Neuron (in vitro differentiated cells): ENCODE measurements at regions not wholly inside any gene's neighbourhood (a gene's known extent, or its start where the extent isn't known, plus 50 kb on each side); places are given as distances from the start of the nearest gene placed in this dataset.

Experiments
- H2AFZ ChIP-seq: one replicate; pipeline ENCODE4 v1.6.1; 2013; ENCODE audit warnings: low read depth, mild to moderate bottlenecking, inconsistent platforms, low read length, moderate library complexity
- H3K27me3 ChIP-seq: one replicate; pipeline ENCODE4 v1.6.1; 2013; ENCODE audit warnings: low read length; ENCODE audit not compliant: insufficient read depth
- H3K36me3 ChIP-seq: one replicate; pipeline ENCODE4 v1.6.1; 2013; ENCODE audit warnings: low read length; ENCODE audit not compliant: insufficient read depth
- H3K4me1 ChIP-seq: one replicate; pipeline ENCODE4 v1.6.1; 2013; ENCODE audit warnings: low read length; ENCODE audit not compliant: insufficient read depth
- H3K4me3 ChIP-seq: 2 replicates; pipeline ENCODE4 v1.5.1; 2013; ENCODE audit warnings: mild to moderate bottlenecking, low read length, moderate library complexity
- H3K9me3 ChIP-seq: one replicate; pipeline ENCODE4 v1.6.1; 2013; ENCODE audit warnings: low read length

DNA sequence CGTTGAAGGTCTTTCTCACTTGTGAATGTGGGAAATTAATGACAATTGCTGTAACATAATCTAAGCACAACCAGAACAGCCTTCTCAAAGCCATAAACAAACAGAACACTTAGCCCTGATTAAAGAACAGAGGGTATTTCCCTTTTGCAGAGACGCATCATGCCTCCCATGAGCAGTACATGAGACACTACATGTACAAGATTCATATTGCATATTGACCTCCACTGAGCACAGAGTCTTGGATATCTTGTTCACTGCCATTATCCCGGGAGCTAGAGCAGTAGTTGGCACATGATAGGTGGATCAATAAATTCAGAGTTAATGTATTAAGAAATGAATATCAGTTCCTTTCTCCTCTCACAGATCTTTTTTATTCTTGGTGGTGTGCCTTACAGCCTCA lies 1194.3 kb upstream of the TENM4 start:
- no peak overlapping the region for H3K4me3 ChIP-seq
- H3K36me3 ChIP-seq: no peaks in the 10 kb centered on the region
- peaks cover 7% of the 10 kb centered on the region for H3K4me1 ChIP-seq
- no peak overlapping the region for H2AFZ ChIP-seq
- no peaks in the 10 kb centered on the region for H3K9me3 ChIP-seq
- H3K27me3 ChIP-seq: no peaks in the 10 kb centered on the region

GRCh38 chr11:80632691-80633090 lies 1191.9 kb upstream of the TENM4 start:
- Histone ChIP-seq H3K36me3 (no peaks in the 10 kb centered on the region), H3K4me3 (no peak overlapping the region), H2AFZ (no peak overlapping the region), H3K4me1 (peaks cover 7% of the 10 kb centered on the region), H3K27me3 (no peaks in the 10 kb centered on the region), H3K9me3 (no peaks in the 10 kb centered on the region)

DNA sequence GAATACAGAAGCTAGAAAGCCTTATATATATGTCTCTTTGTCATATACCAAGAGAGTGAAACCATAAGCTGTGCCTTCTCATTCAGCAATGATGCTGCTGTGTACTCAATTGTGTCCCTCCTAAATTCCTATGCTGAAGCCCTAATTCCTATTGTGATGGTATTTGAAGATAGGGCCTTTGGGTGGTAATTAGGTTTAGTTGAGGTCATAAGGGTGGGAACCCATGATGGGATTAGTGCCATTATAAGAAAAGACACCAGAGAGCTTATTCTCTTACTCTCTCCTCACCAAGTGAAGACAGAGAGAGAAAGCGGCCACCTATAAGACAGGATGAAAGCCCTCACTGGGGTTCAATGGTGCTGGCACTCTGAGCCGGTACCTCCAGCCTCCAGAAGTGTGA lies 1191.3 kb upstream of the TENM4 start:
- Histone ChIP-seq H3K4me1 (peaks cover 3% of the 10 kb centered on the region), H2AFZ (no peak overlapping the region), H3K4me3 (no peak overlapping the region), H3K36me3 (no peaks in the 10 kb centered on the region), H3K27me3 (no peaks in the 10 kb centered on the region), H3K9me3 (no peaks in the 10 kb centered on the region)

DNA sequence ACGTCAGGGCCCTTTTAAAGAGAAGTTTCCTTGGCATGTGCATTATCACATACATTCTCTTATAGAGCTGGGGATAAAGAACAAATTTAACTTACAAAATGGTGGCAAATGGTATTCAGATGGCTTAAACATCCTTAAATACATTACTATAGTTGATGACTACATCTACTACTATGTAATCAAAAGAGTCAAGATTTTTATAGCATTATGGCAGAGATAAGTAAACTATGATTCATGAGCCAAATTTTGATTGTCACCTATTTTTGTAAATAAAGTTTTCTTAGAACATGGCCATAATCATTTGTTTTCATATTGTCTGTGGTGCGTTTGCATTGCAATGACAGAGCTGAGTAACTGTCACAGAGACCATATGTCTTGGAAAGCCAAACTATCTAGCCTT lies 1188.6 kb upstream of the TENM4 start:
- H2AFZ ChIP-seq: no peak overlapping the region
- no peaks in the 10 kb centered on the region for H3K4me1 ChIP-seq
- no peaks in the 10 kb centered on the region for H3K36me3 ChIP-seq
- no peak overlapping the region for H3K4me3 ChIP-seq
- no peaks in the 10 kb centered on the region for H3K9me3 ChIP-seq
- no peaks in the 10 kb centered on the region for H3K27me3 ChIP-seq

DNA sequence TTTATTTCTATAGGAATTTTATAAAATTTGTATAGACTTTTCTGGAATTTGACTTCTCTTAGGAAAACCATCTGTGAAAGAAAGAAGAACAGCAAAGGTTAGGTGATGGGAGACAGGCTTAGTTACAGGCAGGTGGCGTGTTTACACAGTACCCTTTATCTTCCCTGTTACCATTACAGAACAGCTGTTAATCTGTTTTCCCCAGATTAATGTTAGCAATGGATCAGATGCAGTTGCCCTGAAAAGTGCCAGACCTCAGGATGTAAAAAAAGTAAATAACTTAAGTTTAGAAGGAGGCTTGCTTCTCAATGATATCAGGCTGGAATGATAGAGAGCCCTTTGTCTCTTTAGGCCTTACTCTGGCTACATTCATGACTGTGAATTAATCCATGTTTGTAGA lies 1186.5 kb upstream of the TENM4 start:
- no peaks in the 10 kb centered on the region for H3K4me1 ChIP-seq
- peak overlapping the region; percentile 54 for H2AFZ ChIP-seq
- H3K9me3 ChIP-seq: no peaks in the 10 kb centered on the region
- H3K4me3 ChIP-seq: no peak overlapping the region
- H3K36me3 ChIP-seq: no peaks in the 10 kb centered on the region
- no peaks in the 10 kb centered on the region for H3K27me3 ChIP-seq

DNA sequence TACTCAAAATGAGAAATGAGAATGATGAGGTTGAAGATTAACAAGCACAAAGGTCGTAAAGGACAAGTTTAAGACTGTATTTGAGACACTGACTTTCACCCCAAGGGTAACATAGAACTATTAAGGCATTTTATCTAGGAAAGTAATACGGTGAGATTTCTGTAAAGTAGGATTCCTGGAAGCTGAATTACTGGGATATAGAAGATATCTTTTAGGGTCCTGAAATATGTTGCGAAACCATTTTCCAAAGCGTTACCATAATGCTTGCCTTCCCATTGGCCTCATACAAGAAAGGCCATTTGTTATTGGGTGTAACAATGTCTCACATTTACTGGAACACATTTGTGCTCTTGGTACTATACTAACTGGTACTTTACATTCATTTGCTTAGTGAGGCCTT lies 1185.9 kb upstream of the TENM4 start:
- no peak overlapping the region for H2AFZ ChIP-seq

GRCh38 chr11:80625563-80625962 lies 1184.7 kb upstream of the TENM4 start:
- Histone ChIP-seq H3K36me3 (no peaks in the 10 kb centered on the region), H3K9me3 (no peaks in the 10 kb centered on the region), H3K4me3 (no peak overlapping the region), H3K4me1 (no peaks in the 10 kb centered on the region), H2AFZ (no peak overlapping the region), H3K27me3 (no peaks in the 10 kb centered on the region)

More for the DNA sequence above, 1185.9 kb upstream of the TENM4 start:
- H3K27me3 ChIP-seq: no peaks in the 10 kb centered on the region
- H3K36me3 ChIP-seq: no peaks in the 10 kb centered on the region
- no peaks in the 10 kb centered on the region for H3K4me1 ChIP-seq
- H3K9me3 ChIP-seq: no peaks in the 10 kb centered on the region
- H3K4me3 ChIP-seq: no peak overlapping the region

- Histone ChIP-seq H2AFZ (no peak overlapping the region), H3K4me1 (no peaks in the 10 kb centered on the region), H3K9me3 (no peaks in the 10 kb centered on the region), H3K4me3 (no peak overlapping the region), H3K27me3 (no peaks in the 10 kb centered on the region), H3K36me3 (no peaks in the 10 kb centered on the region)
Measured at GRCh38 chr11:80621871-80622270, 1181.0 kb upstream of the TENM4 start.

GRCh38 chr11:80620867-80621266 lies 1180.0 kb upstream of the TENM4 start:
- no peak overlapping the region for H3K4me3 ChIP-seq
- no peak overlapping the region for H2AFZ ChIP-seq
- H3K36me3 ChIP-seq: no peaks in the 10 kb centered on the region
- H3K9me3 ChIP-seq: no peaks in the 10 kb centered on the region
- no peaks in the 10 kb centered on the region for H3K4me1 ChIP-seq
- H3K27me3 ChIP-seq: no peaks in the 10 kb centered on the region

DNA sequence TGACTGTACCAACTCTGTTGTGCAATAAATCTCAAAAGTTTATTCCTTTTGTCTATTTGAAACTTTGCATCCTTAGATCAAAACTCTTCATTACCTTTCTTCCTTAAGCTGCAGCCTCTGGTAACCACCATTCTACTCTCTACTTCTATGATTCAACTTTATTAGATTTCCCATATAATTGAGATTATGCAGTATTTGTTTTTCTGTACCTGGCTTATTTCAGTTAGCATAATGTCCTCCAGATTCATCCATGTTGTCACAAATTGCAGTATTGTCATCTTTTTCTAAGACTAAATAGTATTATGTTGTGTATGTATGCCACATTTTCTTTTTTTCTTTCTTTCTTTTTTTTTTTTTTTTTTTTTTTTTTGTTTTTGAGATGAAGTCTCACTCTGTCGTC lies 1176.3 kb upstream of the TENM4 start:
- H2AFZ ChIP-seq: no peak overlapping the region
- no peaks in the 10 kb centered on the region for H3K27me3 ChIP-seq
- H3K36me3 ChIP-seq: no peaks in the 10 kb centered on the region
- H3K4me1 ChIP-seq: peaks cover 2% of the 10 kb centered on the region
- no peaks in the 10 kb centered on the region for H3K9me3 ChIP-seq
- H3K4me3 ChIP-seq: no peak overlapping the region

DNA sequence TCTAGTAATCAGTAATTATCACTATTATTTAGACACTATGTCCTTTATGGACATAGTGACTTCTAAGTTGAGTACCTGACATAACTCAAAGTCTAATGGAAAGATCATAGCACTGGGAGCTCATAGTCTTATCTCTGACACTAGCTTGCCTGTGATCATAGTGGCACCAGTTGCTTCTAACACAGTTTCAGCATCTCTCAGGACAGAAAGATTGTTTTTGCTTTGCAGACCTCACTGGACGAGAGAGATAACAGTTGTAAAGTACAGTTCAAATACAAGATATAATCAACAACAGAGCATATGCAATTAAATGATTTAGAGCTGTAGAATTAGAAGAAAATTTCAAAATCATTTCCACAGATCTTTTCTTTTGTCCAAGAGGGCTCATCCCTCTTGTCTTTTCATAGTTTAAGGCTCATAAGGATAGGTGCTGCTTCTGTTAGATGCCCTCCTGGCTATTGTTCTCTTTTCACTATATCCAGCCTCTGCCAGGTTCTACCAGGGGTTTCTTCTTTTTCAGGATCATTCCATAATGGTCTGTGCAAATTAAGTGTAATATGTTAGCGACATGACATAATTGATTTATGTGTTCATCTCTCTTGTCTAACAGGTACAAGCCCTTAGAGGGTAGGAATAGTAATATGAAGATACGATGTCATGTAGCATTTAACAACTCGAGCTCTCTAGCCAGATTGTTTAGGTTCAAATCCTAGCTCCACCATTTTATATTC lies 1175.4 kb upstream of the TENM4 start:
- Histone ChIP-seq H3K4me1 (peaks cover 3% of the 10 kb centered on the region), H3K36me3 (no peaks in the 10 kb centered on the region), H3K27me3 (no peaks in the 10 kb centered on the region), H3K4me3 (no peak overlapping the region), H2AFZ (no peak overlapping the region), H3K9me3 (no peaks in the 10 kb centered on the region)

- Histone ChIP-seq H3K4me1 (peaks cover 8% of the 10 kb centered on the region), H2AFZ (no peak overlapping the region), H3K4me3 (no peak overlapping the region), H3K36me3 (no peaks in the 10 kb centered on the region), H3K27me3 (no peaks in the 10 kb centered on the region), H3K9me3 (no peaks in the 10 kb centered on the region)
Measured at GRCh38 chr11:80613655-80614054, 1172.8 kb upstream of the TENM4 start.

DNA sequence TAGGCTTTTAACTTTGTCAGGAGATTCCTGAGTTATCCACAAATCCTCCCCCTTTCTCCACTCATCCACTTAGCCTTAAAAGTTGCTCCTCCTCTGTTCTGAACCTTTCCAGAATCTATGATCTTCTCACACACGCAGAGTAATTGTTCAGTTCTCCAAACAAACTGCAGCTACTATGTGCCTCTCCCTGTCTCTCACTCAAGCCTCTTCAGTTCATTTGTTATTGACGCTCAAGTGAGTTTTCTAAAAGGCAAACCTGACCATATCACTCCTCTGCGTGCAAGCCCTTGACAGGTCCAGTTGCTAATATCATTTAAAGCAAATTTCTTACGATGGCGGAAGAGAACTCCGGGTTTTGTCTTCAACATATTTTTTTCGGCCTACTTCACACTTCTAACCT lies 1169.7 kb upstream of the TENM4 start:
- no peaks in the 10 kb centered on the region for H3K27me3 ChIP-seq
- H3K4me3 ChIP-seq: no peak overlapping the region
- no peaks in the 10 kb centered on the region for H3K36me3 ChIP-seq
- H2AFZ ChIP-seq: no peak overlapping the region
- H3K9me3 ChIP-seq: no peaks in the 10 kb centered on the region
- peaks cover 12% of the 10 kb centered on the region for H3K4me1 ChIP-seq

DNA sequence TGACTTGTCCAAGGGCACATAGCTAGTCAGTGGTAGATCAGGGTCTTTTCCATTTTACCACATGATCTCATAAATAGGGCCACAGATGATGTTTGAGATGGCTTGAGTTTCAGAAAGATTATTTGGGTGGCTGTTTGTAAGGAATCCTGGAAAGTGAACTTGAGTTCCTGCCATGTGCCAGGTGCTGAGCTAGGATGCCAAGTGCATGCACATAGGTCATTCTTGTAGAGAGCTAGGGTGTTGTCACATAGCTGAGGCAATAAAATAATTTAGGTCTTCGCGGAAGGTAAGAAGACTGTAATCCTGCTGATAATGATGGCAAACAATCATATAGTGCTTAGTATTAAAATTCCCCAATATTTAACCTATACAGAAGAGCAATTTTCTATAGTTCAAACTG lies 1162.6 kb upstream of the TENM4 start:
- Histone ChIP-seq H3K9me3 (no peaks in the 10 kb centered on the region), H3K27me3 (no peaks in the 10 kb centered on the region), H2AFZ (no peak overlapping the region), H3K36me3 (no peaks in the 10 kb centered on the region), H3K4me3 (no peak overlapping the region), H3K4me1 (peaks cover 4% of the 10 kb centered on the region)
